Skeletal muscle tissue (tissue), 3 donors: ENCODE measurements at regions not wholly inside any gene's neighbourhood (a gene's known extent, or its start where the extent isn't known, plus 50 kb on each side); places are given as distances from the start of the nearest gene placed in this dataset.

Source experiments
- H3K27ac ChIP-seq: one replicate; pipeline ENCODE4 v1.7.0; 2013; ENCODE audit warnings: mild to moderate bottlenecking, low read depth, low read length, inconsistent platforms
- H3K27me3 ChIP-seq, 3 donors: one replicate each; pipeline ENCODE4 v1.7.0; 2013; ENCODE audit warnings: low read length in 3 of 3; ENCODE audit not compliant: control insufficient read depth in 3 of 3, insufficient read depth in 3 of 3
- H3K36me3 ChIP-seq, 3 donors: one replicate each; pipeline ENCODE4 v1.7.0; 2013; ENCODE audit warnings: low read length in 3 of 3; ENCODE audit not compliant: control insufficient read depth in 3 of 3, insufficient read depth in 3 of 3
- H3K4me1 ChIP-seq, 3 donors: one replicate each; pipeline ENCODE4 v1.7.0; 2013; ENCODE audit warnings: low read length in 3 of 3, mild to moderate bottlenecking in 3 of 3; ENCODE audit not compliant: control insufficient read depth in 3 of 3, insufficient read depth in 3 of 3
- H3K4me3 ChIP-seq, 3 donors: one replicate each; pipeline ENCODE4 v1.7.0; 2013; ENCODE audit warnings: low read length in 3 of 3
- H3K9ac ChIP-seq, 3 donors: one replicate each; pipeline ENCODE4 v1.7.0; 2013; ENCODE audit warnings: low read length in 3 of 3, mild to moderate bottlenecking in 3 of 3, moderate library complexity in 2 of 3, low read depth in 1 of 3
- H3K9me3 ChIP-seq, 3 donors: one replicate each; pipeline ENCODE4 v1.7.0; 2013; ENCODE audit warnings: low read length in 3 of 3; ENCODE audit not compliant: control insufficient read depth in 3 of 3
- donor health status: Osteomylitis.

DNA sequence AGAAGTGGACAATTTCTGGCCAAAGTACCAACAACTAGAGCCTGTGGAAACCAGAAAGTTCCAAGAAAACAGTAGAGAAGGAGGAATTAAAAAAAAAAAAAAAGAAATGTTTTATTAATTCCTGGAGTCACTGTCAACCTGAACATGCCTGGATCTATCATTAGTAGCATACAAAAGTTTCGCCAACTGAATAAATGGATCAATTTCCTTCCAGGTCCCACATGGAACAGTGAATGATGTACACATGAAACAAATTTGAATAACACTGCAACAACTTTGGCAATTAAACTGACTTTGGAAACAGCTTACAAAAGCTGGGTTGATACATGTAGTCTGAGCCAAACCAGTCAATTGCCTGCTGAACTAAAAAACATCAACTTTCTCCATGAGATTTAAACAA is 90.0 kb upstream of the HMGCLL1 start:
- Histone ChIP-seq H3K27ac (peak overlapping the region; percentile 54), H3K4me1 (peaks cover 0 to 4% (median 0%) of the 10 kb centered on the region in 3 donors), H3K9ac (no peak overlapping the region), H3K36me3 (no peaks in the 10 kb centered on the region), H3K4me3 (peak overlapping the region in 1 of 3 donors; percentile 26), H3K27me3 (no peaks in the 10 kb centered on the region), H3K9me3 (no peaks in the 10 kb centered on the region)

DNA sequence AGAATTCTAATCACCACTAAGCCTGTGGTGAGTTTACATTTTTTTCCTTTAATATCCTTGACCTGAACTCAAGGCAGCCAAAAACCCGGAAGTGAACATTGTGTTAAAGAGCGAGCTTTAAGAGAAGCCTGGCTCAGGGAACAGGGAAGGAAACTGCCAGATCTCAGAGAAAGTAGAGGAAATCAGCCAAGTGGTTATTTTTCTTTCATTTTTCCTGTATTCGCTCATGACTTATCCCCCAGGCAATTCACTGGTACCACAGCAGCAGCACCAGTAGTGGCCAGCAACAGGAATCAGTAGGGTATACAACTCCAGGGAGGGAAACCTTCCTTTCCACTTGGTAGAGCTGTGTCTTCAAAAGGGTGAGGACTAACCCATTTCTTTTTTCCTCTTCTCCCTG is 89.6 kb upstream of the HMGCLL1 start:
- H3K36me3 ChIP-seq: no peaks in the 10 kb centered on the region
- peak overlapping the region in 1 of 3 donors; percentile 26 for H3K4me3 ChIP-seq
- H3K27me3 ChIP-seq: no peaks in the 10 kb centered on the region
- H3K9me3 ChIP-seq: no peaks in the 10 kb centered on the region
- peaks cover 0 to 4% (median 0%) of the 10 kb centered on the region in 3 donors for H3K4me1 ChIP-seq
- H3K27ac ChIP-seq: peak overlapping the region; percentile 54
- no peak overlapping the region for H3K9ac ChIP-seq

GRCh38 chr6:55667341-55667740 is 88.3 kb upstream of the HMGCLL1 start:
- H3K9ac ChIP-seq: no peak overlapping the region
- no peaks in the 10 kb centered on the region for H3K36me3 ChIP-seq
- peaks cover 0 to 4% (median 0%) of the 10 kb centered on the region in 3 donors for H3K4me1 ChIP-seq
- H3K27ac ChIP-seq: no peak overlapping the region
- no peaks in the 10 kb centered on the region for H3K27me3 ChIP-seq
- no peak overlapping the region for H3K4me3 ChIP-seq
- H3K9me3 ChIP-seq: no peaks in the 10 kb centered on the region

DNA sequence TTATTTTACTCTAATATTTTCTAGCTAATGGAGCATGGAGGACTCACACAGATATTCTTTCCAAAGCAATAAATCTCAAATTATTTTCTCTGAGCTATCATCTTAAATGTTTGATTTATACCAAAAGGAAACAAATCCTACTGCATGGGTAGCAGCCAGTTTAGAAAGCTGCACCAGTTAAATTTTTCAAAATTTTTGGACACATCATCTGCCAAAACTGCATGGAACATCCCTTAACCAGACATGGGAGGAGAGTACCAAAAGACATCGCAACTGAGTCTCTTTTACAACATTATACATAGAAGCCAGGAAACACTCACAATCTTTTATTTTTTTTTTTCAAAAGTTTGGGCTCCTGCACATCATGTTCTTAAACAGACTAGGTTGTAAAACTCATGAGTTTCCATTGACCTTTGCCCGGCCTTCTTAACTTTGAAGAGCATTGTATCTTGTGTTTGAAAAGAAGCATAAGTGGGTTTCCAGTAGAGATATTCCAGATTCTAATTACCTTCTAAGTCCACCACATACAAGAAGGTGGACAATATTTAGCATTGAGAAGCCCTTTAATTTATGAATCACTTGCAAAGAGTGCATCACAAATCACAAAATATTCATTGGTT is 87.7 kb upstream of the HMGCLL1 start:
- no peaks in the 10 kb centered on the region for H3K36me3 ChIP-seq
- peaks cover 0 to 4% (median 0%) of the 10 kb centered on the region in 3 donors for H3K4me1 ChIP-seq
- no peaks in the 10 kb centered on the region for H3K9me3 ChIP-seq
- H3K9ac ChIP-seq: no peak overlapping the region
- H3K27me3 ChIP-seq: no peaks in the 10 kb centered on the region
- H3K4me3 ChIP-seq: no peak overlapping the region
- no peak overlapping the region for H3K27ac ChIP-seq

DNA sequence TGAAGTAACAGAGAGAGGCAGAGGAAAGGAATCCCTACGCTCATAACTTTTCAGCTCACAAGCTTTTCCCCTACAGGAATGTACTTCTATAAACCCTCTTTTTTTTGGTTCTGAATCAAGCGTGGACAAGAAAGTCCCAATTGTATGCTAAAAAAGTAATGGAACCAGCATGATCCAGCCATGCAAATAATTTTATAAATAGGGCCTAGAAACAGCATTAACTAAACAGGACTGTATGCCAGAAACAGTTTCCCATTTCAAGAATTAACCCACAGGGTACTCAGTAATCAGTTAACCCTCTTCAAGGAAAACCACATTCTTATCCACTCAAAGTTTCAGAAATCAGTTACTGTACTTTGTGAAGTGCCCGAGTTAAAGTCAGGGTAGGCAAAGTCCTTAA is 87.0 kb upstream of the HMGCLL1 start:
- Histone ChIP-seq H3K4me3 (no peak overlapping the region), H3K27ac (no peak overlapping the region), H3K36me3 (no peaks in the 10 kb centered on the region), H3K9me3 (no peaks in the 10 kb centered on the region), H3K4me1 (peaks cover 0 to 4% (median 0%) of the 10 kb centered on the region in 3 donors), H3K9ac (no peak overlapping the region), H3K27me3 (no peaks in the 10 kb centered on the region)

DNA sequence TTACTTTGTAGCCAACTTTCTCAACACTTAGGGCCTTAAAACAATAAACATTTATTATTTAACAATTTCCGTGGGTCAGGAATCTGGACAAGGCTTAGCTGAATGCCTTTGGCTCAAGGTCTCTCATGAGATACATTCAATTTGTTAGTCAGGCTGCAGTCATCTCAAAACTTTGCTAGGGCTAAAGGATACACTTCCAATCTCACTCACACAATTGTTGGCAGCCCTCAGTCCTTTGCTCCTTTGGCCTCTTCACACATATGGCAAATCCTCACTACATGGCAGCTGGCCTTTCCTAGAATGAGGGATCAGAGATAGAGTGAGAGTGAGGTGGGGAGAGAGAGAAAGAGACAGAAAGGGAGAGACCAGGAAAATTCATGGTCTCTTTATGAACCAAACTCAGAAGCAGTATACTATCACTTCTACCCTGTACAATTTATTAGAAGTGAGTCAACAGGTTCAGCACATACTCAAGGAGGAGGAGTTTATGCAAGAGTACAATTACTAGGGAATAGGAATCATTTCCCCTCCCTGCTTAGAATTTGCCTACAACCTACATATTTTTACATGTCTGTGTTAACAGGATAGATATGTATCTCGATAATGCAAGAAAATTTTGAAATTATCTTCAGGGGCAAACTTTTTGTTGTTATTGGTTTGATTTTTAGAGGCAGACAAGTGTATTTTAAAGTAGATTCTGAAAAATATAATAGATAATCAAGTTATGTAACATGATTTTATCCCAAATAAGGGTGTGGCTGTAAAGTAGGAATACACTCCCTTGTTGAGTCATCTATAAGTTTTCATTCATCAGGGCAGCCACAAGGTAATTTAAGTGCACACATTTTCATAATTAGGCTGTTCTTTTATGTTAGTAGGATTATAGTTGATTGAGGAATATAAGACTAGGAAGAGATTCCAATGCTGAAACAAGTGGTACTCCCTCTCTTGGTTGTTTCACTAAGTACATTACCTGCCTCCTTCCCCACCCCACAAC is 85.9 kb upstream of the HMGCLL1 start:
- Histone ChIP-seq H3K4me3 (no peak overlapping the region), H3K27ac (no peak overlapping the region), H3K9me3 (no peaks in the 10 kb centered on the region), H3K9ac (no peak overlapping the region), H3K36me3 (no peaks in the 10 kb centered on the region), H3K27me3 (no peaks in the 10 kb centered on the region), H3K4me1 (peaks cover 0 to 4% (median 0%) of the 10 kb centered on the region in 3 donors)

- no peaks in the 10 kb centered on the region for H3K36me3 ChIP-seq
- no peak overlapping the region for H3K4me3 ChIP-seq
- H3K9me3 ChIP-seq: no peaks in the 10 kb centered on the region
- no peak overlapping the region for H3K27ac ChIP-seq
- peaks cover 0 to 4% (median 0%) of the 10 kb centered on the region in 3 donors for H3K4me1 ChIP-seq
- no peaks in the 10 kb centered on the region for H3K27me3 ChIP-seq
- no peak overlapping the region for H3K9ac ChIP-seq
Measured at GRCh38 chr6:55663914-55664313, 84.9 kb upstream of the HMGCLL1 start.

- no peak overlapping the region for H3K27ac ChIP-seq
- no peaks in the 10 kb centered on the region for H3K36me3 ChIP-seq
- H3K4me1 ChIP-seq: no peaks in the 10 kb centered on the region
- no peaks in the 10 kb centered on the region for H3K27me3 ChIP-seq
- no peaks in the 10 kb centered on the region for H3K9me3 ChIP-seq
- no peak overlapping the region for H3K4me3 ChIP-seq
- no peak overlapping the region for H3K9ac ChIP-seq
Measured at GRCh38 chr6:55659304-55659703, 80.3 kb upstream of the HMGCLL1 start.

DNA sequence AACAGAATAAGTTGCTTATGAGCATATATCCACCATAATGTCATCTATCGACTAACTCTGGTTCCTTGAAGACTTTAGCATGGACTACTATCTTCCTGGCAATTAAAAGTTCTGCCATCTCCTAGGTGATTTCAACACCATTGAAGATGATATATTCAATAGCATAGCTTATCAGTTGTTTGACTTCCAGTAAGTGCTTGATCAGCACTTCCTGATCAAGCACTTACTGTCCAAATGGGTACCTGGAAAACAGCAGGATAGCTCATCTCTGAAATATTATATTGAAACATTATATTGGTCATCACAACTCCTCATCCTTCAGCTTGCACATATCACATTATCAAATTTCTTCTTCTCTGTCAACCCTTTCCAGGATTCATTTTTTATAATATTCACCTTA is 75.5 kb upstream of the HMGCLL1 start:
- no peak overlapping the region for H3K9ac ChIP-seq
- no peak overlapping the region for H3K4me3 ChIP-seq
- H3K9me3 ChIP-seq: no peaks in the 10 kb centered on the region
- H3K27me3 ChIP-seq: no peaks in the 10 kb centered on the region
- no peaks in the 10 kb centered on the region for H3K4me1 ChIP-seq
- no peak overlapping the region for H3K27ac ChIP-seq
- H3K36me3 ChIP-seq: no peaks in the 10 kb centered on the region

DNA sequence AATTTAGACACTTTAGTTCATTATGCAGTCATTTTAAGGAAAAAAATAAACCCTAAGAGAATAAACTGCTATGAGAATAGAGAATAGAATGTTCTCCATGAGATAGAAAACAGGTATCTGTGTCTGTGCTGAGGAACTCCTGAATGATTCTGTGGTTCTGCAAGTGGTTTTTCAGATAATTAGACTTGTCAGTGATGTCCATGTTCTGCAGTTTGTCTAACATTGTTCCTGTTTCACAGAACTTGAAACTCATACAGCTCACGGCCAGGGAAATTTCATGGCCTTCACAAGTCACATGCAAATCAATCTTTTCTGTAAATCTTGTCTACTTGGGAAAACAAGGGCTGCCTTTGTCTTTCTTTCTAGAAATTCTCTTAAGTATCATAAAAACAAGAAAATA is 73.4 kb upstream of the HMGCLL1 start:
- H3K4me1 ChIP-seq: no peaks in the 10 kb centered on the region
- no peaks in the 10 kb centered on the region for H3K36me3 ChIP-seq
- no peak overlapping the region for H3K9ac ChIP-seq
- H3K27ac ChIP-seq: no peak overlapping the region
- H3K27me3 ChIP-seq: no peaks in the 10 kb centered on the region
- H3K9me3 ChIP-seq: no peaks in the 10 kb centered on the region
- H3K4me3 ChIP-seq: no peak overlapping the region
